ENCODE measurements at regions not wholly inside any gene's neighbourhood (a gene's known extent, or its start where the extent isn't known, plus 50 kb on each side); places are given as distances from the start of the nearest gene placed in this dataset.

DNA sequence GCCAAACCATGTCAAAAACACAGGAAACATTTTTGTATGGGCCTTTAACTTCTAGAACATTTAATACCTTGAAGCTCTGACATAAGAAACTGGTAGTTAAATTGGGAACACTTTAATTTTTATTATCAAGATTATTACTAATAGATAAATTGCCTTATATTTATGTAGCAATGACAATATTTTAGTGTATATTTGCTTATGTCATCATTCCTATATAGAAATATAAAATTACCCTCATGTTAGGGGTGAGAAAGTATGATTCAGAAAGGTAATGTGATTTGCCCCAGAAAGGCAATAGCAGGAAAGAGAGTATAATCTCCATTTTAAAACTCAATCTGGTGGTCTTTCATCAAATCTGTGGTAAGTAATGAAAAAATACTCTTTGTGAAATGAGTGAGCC is 147.4 kb downstream of the IL15 start:
- DNase-seq, result no peak
- H3K4me1 Mint-ChIP-seq (ENCODE audit: low read depth in 2 of 2), result no peaks in the 10 kb centered on the region
- H3K27me3 Mint-ChIP-seq, result no peaks in the 10 kb centered on the region
- ATAC-seq (replicated peaks), result no peak
- no peak overlapping the region for H3K27ac Mint-ChIP-seq
- H3K36me3 Mint-ChIP-seq (ENCODE audit: insufficient read depth), result no peaks in the 10 kb centered on the region
- H3K9me3 Mint-ChIP-seq, result peaks cover 0 to 2% of the 10 kb centered on the region in 2 donors
- H3K4me3 Mint-ChIP-seq, result no peak overlapping the region

DNA sequence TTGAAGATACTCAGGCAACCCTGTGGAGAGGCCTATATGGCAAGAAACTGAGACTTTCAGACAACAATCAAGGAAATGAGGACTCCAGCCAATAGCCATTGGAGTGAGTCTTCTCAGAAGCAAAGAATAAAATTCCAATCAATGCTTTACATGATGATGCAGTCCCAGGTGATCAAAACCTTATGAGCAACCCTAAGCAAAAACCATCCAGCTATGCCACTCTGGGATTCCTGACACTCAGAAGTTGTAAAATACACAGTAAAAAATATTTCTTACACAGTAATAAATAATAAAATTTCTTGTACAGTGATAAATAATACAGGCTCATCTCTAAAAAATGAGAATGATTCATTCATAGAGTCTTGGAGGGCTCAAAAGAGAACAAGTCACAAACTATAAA is 150.6 kb downstream of the IL15 start:
- Mint-ChIP-seq H3K4me3 (no peak overlapping the region), H3K27ac (no peak overlapping the region), H3K9me3 (no peaks in the 10 kb centered on the region), H3K36me3 (ENCODE audit: insufficient read depth) (no peaks in the 10 kb centered on the region), H3K27me3 (no peaks in the 10 kb centered on the region), H3K4me1 (ENCODE audit: low read depth in 2 of 2) (no peaks in the 10 kb centered on the region)
- ATAC-seq (replicated peaks) (no peak), DNase-seq (no peak)

GRCh38 chr4:141788169-141788915 is 152.0 kb downstream of the IL15 start:
- H3K27me3 Mint-ChIP-seq, result no peaks in the 10 kb centered on the region
- H3K36me3 Mint-ChIP-seq (ENCODE audit: insufficient read depth), result no peaks in the 10 kb centered on the region
- DNase-seq (no peak), ATAC-seq (replicated peaks) (no peak)
- H3K27ac Mint-ChIP-seq, result no peak overlapping the region
- H3K9me3 Mint-ChIP-seq, result no peaks in the 10 kb centered on the region
- H3K4me1 Mint-ChIP-seq (ENCODE audit: low read depth in 2 of 2), result no peaks in the 10 kb centered on the region
- no peak overlapping the region for H3K4me3 Mint-ChIP-seq

GRCh38 chr4:141789716-141790115 is 153.3 kb downstream of the IL15 start:
- H3K9me3 Mint-ChIP-seq, result no peaks in the 10 kb centered on the region
- no peak overlapping the region for H3K4me3 Mint-ChIP-seq
- H3K4me1 Mint-ChIP-seq (ENCODE audit: low read depth in 2 of 2), result no peaks in the 10 kb centered on the region
- DNase-seq, result no peak
- ATAC-seq (replicated peaks), result no peak
- no peaks in the 10 kb centered on the region for H3K36me3 Mint-ChIP-seq (ENCODE audit: insufficient read depth)
- H3K27ac Mint-ChIP-seq, result no peak overlapping the region
- no peaks in the 10 kb centered on the region for H3K27me3 Mint-ChIP-seq

DNA sequence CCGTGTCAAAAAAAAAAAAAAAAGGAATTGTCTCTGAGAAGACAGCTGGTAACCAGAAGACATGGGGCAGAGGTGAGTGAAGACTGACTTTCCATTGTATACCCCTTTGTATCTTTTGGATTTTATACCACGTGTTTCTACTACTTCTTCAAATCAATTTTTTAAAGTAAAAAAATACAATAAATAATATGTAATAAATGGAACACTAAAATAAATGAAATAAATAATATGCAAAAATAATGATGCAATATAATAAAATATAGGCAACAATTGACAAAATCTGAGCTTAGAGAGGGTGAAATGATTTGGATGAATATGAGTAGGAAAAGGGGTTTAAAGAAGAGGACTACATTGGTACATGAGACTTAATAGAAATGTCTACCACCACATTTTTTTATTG is 155.8 kb downstream of the IL15 start:
- Mint-ChIP-seq H3K36me3 (ENCODE audit: insufficient read depth) (no peaks in the 10 kb centered on the region), H3K27me3 (no peaks in the 10 kb centered on the region)

GRCh38 chr4:141797966-141798365 is 161.6 kb downstream of the IL15 start:
- DNase-seq (no peak), ATAC-seq (replicated peaks) (no peak)
- Mint-ChIP-seq H3K27me3 (peaks cover 0 to 5% of the 10 kb centered on the region in 2 donors), H3K36me3 (ENCODE audit: insufficient read depth) (no peaks in the 10 kb centered on the region), H3K9me3 (no peaks in the 10 kb centered on the region), H3K4me1 (ENCODE audit: low read depth in 2 of 2) (no peaks in the 10 kb centered on the region), H3K4me3 (no peak overlapping the region), H3K27ac (no peak overlapping the region)

More for the DNA sequence above, 155.8 kb downstream of the IL15 start:
- Mint-ChIP-seq H3K27ac (no peak overlapping the region), H3K4me1 (ENCODE audit: low read depth in 2 of 2) (no peaks in the 10 kb centered on the region), H3K9me3 (no peaks in the 10 kb centered on the region), H3K4me3 (no peak overlapping the region)
- no peak for DNase-seq
- no peak for ATAC-seq (replicated peaks)

GRCh38 chr4:141801558-141801957 is 165.2 kb downstream of the IL15 start:
- Mint-ChIP-seq H3K36me3 (ENCODE audit: insufficient read depth) (no peaks in the 10 kb centered on the region), H3K27me3 (peaks cover 0 to 5% of the 10 kb centered on the region in 2 donors), H3K9me3 (no peaks in the 10 kb centered on the region), H3K4me3 (no peak overlapping the region), H3K4me1 (ENCODE audit: low read depth in 2 of 2) (no peaks in the 10 kb centered on the region), H3K27ac (no peak overlapping the region)
- ATAC-seq (replicated peaks) (no peak), DNase-seq (no peak)

DNA sequence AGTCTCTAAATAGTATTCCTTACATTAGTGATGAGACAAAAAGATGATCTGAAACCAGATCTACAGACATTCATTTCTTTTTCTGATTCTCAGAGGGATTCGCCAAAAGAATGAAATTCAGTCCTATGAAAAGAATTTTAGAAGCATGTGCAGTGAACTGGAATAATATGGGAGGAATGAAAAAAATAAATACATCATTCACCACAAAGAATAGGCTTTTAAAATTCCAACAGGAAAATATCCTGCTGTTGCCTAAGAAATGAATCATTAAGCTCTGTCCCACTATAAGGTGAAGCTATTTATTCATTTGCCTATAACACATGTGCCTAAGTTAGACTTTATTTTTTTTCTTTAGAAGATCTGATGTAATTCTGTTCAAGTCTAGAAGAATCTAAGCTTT is 165.9 kb downstream of the IL15 start:
- DNase-seq (no peak), ATAC-seq (replicated peaks) (no peak)
- H3K4me3 Mint-ChIP-seq, result no peak overlapping the region
- H3K9me3 Mint-ChIP-seq, result no peaks in the 10 kb centered on the region
- H3K36me3 Mint-ChIP-seq (ENCODE audit: insufficient read depth), result no peaks in the 10 kb centered on the region
- peaks cover 0 to 5% of the 10 kb centered on the region in 2 donors for H3K27me3 Mint-ChIP-seq
- H3K4me1 Mint-ChIP-seq (ENCODE audit: low read depth in 2 of 2), result no peaks in the 10 kb centered on the region
- no peak overlapping the region for H3K27ac Mint-ChIP-seq

- DNase-seq, result no peak
- no peaks in the 10 kb centered on the region for H3K4me1 Mint-ChIP-seq (ENCODE audit: low read depth in 2 of 2)
- no peaks in the 10 kb centered on the region for H3K27me3 Mint-ChIP-seq
- H3K36me3 Mint-ChIP-seq (ENCODE audit: insufficient read depth), result no peaks in the 10 kb centered on the region
- no peak for ATAC-seq (replicated peaks)
- no peaks in the 10 kb centered on the region for H3K9me3 Mint-ChIP-seq
- H3K4me3 Mint-ChIP-seq, result no peak overlapping the region
- no peak overlapping the region for H3K27ac Mint-ChIP-seq
Measured at GRCh38 chr4:141804836-141805235, 168.5 kb downstream of the IL15 start.

- H3K4me1 Mint-ChIP-seq (ENCODE audit: low read depth in 2 of 2), result no peaks in the 10 kb centered on the region
- no peaks in the 10 kb centered on the region for H3K9me3 Mint-ChIP-seq
- no peak overlapping the region for H3K27ac Mint-ChIP-seq
- no peak for DNase-seq
- no peaks in the 10 kb centered on the region for H3K36me3 Mint-ChIP-seq (ENCODE audit: insufficient read depth)
- ATAC-seq (replicated peaks), result no peak
- H3K27me3 Mint-ChIP-seq, result no peaks in the 10 kb centered on the region
- no peak overlapping the region for H3K4me3 Mint-ChIP-seq
Measured at GRCh38 chr4:141807103-141807891, 170.9 kb downstream of the IL15 start.

DNA sequence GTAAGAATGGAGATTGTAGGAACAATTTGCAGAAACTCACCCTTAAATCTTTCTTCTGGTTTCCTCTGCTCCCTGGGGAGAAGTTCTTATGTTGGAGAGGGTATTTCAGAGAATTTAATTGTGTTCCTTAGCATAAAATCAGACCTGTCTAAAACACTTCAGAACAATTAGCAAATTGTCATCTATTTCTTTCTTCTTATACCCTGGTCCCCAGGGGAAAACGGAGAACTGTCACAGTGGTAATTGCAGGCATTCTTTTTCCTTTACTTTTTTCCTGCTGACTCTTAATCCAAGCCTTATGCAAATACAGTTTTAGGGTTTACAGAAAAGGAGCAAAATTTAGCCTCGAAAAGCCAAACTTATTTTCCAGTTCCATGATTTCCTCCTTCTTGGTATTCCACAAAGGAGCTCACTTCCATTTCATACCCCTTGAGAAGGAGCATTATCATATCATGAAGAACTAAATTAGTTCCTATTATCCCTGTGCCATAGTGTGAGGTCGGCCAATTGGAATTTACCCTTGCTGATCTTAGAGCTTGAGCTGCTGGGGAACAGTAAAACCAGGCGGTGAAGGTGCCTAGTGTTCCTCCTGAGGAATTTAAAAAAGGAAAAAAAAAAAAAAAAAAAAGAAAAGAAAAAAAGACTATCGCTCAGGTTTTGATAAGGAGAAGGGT is 173.8 kb downstream of the IL15 start:
- Mint-ChIP-seq H3K9me3 (no peaks in the 10 kb centered on the region), H3K27ac (no peak overlapping the region), H3K27me3 (no peaks in the 10 kb centered on the region), H3K4me3 (no peak overlapping the region), H3K4me1 (ENCODE audit: low read depth in 2 of 2) (no peaks in the 10 kb centered on the region), H3K36me3 (ENCODE audit: insufficient read depth) (no peaks in the 10 kb centered on the region)
- ATAC-seq (replicated peaks) (no peak), DNase-seq (no peak)

GRCh38 chr4:141810712-141811375 is 174.5 kb downstream of the IL15 start:
- Mint-ChIP-seq H3K4me3 (no peak overlapping the region), H3K27ac (no peak overlapping the region), H3K4me1 (ENCODE audit: low read depth in 2 of 2) (no peaks in the 10 kb centered on the region), H3K36me3 (ENCODE audit: insufficient read depth) (no peaks in the 10 kb centered on the region), H3K9me3 (no peaks in the 10 kb centered on the region), H3K27me3 (no peaks in the 10 kb centered on the region)
- DNase-seq, result no peak
- ATAC-seq (replicated peaks), result no peak

- Mint-ChIP-seq H3K9me3 (no peaks in the 10 kb centered on the region), H3K4me1 (ENCODE audit: low read depth in 2 of 2) (no peaks in the 10 kb centered on the region), H3K36me3 (ENCODE audit: insufficient read depth) (no peaks in the 10 kb centered on the region), H3K27me3 (peaks cover 11 to 13% of the 10 kb centered on the region in 2 donors), H3K4me3 (no peak overlapping the region), H3K27ac (no peak overlapping the region)
- DNase-seq, result no peak
- no peak for ATAC-seq (replicated peaks)
Measured at GRCh38 chr4:141812158-141812557, 175.8 kb downstream of the IL15 start.
